Left kidney (tissue), 1 donor: ENCODE measurements at regions not wholly inside any gene's neighbourhood (a gene's known extent, or its start where the extent isn't known, plus 50 kb on each side); places are given as distances from the start of the nearest gene placed in this dataset.
"Not testable (repeated sequence)": the region's sequence is repeated elsewhere in the genome, so short reads cannot be mapped to it uniquely, and the experiment has no call there.

Experiments
- DNase-seq: peaks from one replicate; pipeline ENCODE4 v3.0.0-alpha.2; 2013

GRCh38 chr14:30373526-30373925, 185.4 kb upstream of the G2E3 start:
- no peak for DNase-seq

- DNase-seq = peak; percentile 25
These were observed 183.6 kb upstream of the G2E3 start for GRCh38 chr14:30375296-30375892.

GRCh38 chr14:30381861-30382480, 177.0 kb upstream of the G2E3 start:
- DNase-seq = no peak

- DNase-seq = no peak
These were observed 173.0 kb upstream of the G2E3 start for GRCh38 chr14:30385925-30386324.

GRCh38 chr14:30387871-30388270, 171.1 kb upstream of the G2E3 start:
- DNase-seq = no peak

- DNase-seq = no peak
These were observed 169.7 kb upstream of the G2E3 start for GRCh38 chr14:30389134-30389876.

- DNase-seq = no peak
These were observed 169.0 kb upstream of the G2E3 start for GRCh38 chr14:30389877-30390385.

GRCh38 chr14:30395065-30395464, 163.9 kb upstream of the G2E3 start:
- DNase-seq = no peak

GRCh38 chr14:30402846-30403245, 156.1 kb upstream of the G2E3 start:
- no peak for DNase-seq

- no peak for DNase-seq
These were observed 155.2 kb upstream of the G2E3 start for GRCh38 chr14:30403791-30404190.

- not testable (repeated sequence) for DNase-seq
These were observed 149.4 kb upstream of the G2E3 start for GRCh38 chr14:30409508-30410015.

- DNase-seq = no peak
These were observed 148.0 kb upstream of the G2E3 start for GRCh38 chr14:30410986-30411385.

GRCh38 chr14:30413184-30413583, 145.8 kb upstream of the G2E3 start:
- not testable (repeated sequence) for DNase-seq

- DNase-seq = no peak
These were observed 141.8 kb upstream of the G2E3 start for GRCh38 chr14:30417121-30417520.

- DNase-seq = no peak
These were observed 141.0 kb upstream of the G2E3 start for GRCh38 chr14:30417999-30418398.

- no peak for DNase-seq
These were observed 139.9 kb upstream of the G2E3 start for GRCh38 chr14:30419037-30419436.

GRCh38 chr14:30420515-30420914, 138.4 kb upstream of the G2E3 start:
- DNase-seq = no peak

- DNase-seq = no peak
These were observed 132.5 kb upstream of the G2E3 start for GRCh38 chr14:30426463-30426862.

GRCh38 chr14:30427401-30427800, 131.6 kb upstream of the G2E3 start:
- no peak for DNase-seq

GRCh38 chr14:30427846-30428245, 131.1 kb upstream of the G2E3 start:
- DNase-seq = no peak

- DNase-seq = no peak
These were observed 127.4 kb upstream of the G2E3 start for GRCh38 chr14:30431552-30431951.

GRCh38 chr14:30440961-30441360, 118.0 kb upstream of the G2E3 start:
- no peak for DNase-seq

GRCh38 chr14:30443368-30444007, 115.5 kb upstream of the G2E3 start:
- DNase-seq = peak; percentile 24
